ENCODE measurements at regions not wholly inside any gene's neighbourhood (a gene's known extent, or its start where the extent isn't known, plus 50 kb on each side); places are given as distances from the start of the nearest gene placed in this dataset.

DNA sequence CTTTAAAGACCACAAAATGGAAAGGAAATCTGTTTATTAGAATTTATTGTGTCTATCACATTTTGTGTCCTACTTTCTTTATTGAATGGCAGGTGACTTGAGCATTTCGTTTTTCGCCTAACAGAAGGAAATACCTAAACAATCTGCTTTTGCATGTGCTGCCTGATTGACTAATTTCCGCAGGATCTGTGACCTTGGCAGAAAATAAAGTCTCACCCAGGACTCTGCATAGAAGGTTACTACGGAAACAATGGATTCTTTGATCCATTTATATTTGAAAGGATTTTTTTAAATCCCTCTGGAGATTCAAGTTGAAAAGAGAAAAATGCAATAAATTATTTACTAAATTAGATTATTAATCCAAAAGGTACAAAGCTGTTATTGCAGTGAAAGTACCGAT is 61.0 kb upstream of the CAST start:
- Histone ChIP-seq H3K27ac (no peak overlapping the region), H3K9me3 (no peaks in the 10 kb centered on the region), H3K4me3 (peak overlapping the region in 1 of 8 donors; percentile 14), H3K4me1 (peaks cover 0 to 6% (median 0%) of the 10 kb centered on the region in 6 donors), H3K36me3 (no peaks in the 10 kb centered on the region), H3K27me3 (replicated peaks in 1 of 7) (peaks cover 0 to 10% (median 0%) of the 10 kb centered on the region in 7 donors)
- 44 to 64% (median 53%) methylated on average over 5 of the region's 5 CpGs for WGBS, 5 donors
- TF ChIP-seq, protein P1, sequence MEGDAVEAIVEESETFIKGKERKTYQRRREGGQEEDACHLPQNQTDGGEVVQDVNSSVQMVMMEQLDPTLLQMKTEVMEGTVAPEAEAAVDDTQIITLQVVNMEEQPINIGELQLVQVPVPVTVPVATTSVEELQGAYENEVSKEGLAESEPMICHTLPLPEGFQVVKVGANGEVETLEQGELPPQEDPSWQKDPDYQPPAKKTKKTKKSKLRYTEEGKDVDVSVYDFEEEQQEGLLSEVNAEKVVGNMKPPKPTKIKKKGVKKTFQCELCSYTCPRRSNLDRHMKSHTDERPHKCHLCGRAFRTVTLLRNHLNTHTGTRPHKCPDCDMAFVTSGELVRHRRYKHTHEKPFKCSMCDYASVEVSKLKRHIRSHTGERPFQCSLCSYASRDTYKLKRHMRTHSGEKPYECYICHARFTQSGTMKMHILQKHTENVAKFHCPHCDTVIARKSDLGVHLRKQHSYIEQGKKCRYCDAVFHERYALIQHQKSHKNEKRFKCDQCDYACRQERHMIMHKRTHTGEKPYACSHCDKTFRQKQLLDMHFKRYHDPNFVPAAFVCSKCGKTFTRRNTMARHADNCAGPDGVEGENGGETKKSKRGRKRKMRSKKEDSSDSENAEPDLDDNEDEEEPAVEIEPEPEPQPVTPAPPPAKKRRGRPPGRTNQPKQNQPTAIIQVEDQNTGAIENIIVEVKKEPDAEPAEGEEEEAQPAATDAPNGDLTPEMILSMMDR (IDR thresholded peaks at IDR 0.05 in 8 of 11, conservative IDR thresholded peaks at IDR 0.05 in 3 of 11), result no peak
- TF ChIP-seq POLR2AphosphoS5 (IDR thresholded peaks at IDR 0.05) (no peak), POLR2A (IDR thresholded peaks at IDR 0.05) (no peak)
- no peak for DNase-seq
- intact Hi-C loops (cut with DNase I; ENCODE audit: low total_unique reads), result loop anchor here (5.0 kb wide), 1 partner anchor 259 kb away; no protein-coding TSS in a partner anchor

DNA sequence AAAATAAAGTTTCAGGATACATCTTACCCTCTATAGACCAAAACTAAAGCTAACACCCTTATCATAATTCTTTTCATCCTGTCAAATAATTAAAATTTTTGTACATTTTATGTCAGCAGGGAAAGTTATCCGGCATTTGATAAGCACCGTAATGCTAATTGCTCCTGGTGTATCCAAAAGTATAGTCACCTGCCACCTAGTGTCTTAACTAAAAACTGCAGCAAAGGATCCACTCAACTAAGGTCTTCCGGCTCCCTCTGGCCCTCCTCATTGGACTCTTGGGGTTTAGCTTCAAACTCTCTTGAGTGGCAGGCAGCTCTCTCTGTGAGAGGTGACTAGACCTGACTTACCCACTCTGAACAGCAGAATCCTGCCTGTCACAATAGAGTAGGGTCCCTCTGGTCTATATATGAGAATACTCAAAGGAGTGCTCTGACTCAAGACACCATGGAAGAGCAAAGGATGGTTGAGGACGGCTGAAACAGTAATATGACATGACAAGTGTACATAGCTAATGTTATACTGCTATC is 60.4 kb upstream of the CAST start:
- 23 to 36% (median 26%) methylated on average over 4 of the region's 4 CpGs for WGBS, 5 donors
- Histone ChIP-seq H3K27me3 (replicated peaks in 1 of 7) (peaks cover 0 to 10% (median 0%) of the 10 kb centered on the region in 7 donors), H3K36me3 (no peaks in the 10 kb centered on the region), H3K4me1 (peaks cover 0 to 6% (median 0%) of the 10 kb centered on the region in 6 donors), H3K4me3 (peak overlapping the region in 1 of 8 donors; percentile 14), H3K27ac (no peak overlapping the region), H3K9me3 (no peaks in the 10 kb centered on the region)
- intact Hi-C loops (cut with DNase I; ENCODE audit: low total_unique reads), result loop anchor here (5.0 kb wide), 1 partner anchor 259 kb away; no protein-coding TSS in a partner anchor
- TF ChIP-seq POLR2AphosphoS5 (IDR thresholded peaks at IDR 0.05) (no peak), POLR2A (IDR thresholded peaks at IDR 0.05) (no peak)
- TF ChIP-seq, protein P1 (IDR thresholded peaks at IDR 0.05 in 8 of 11, conservative IDR thresholded peaks at IDR 0.05 in 3 of 11), result peak; percentile 55 to 89 (median 81)
- DNase-seq, result no peak

DNA sequence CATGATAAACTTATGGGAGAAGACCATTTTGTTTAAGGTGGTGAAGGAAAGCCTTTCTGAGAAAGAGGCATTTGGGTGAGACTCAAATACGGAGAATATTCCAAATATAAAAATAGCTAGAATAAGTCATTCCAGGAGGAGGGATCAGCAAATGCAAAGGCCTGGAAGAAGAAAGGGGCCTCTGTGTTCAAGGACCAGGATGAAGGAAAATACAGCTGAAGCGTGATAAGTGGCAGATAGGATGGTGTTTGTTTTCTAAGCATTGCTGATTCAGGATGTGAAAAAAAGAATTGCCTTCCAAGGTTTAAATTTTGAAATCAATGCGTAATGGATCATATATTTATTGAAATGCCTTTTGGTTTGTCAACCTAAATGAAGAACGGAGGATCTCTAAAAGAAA is 59.4 kb upstream of the CAST start:
- no peak for DNase-seq
- WGBS, 5 donors, result 82 to 97% (median 92%) methylated on average over 4 of the region's 4 CpGs
- intact Hi-C loops (cut with DNase I; ENCODE audit: low total_unique reads), result loop anchor here (5.0 kb wide), 1 partner anchor 260 kb away; no protein-coding TSS in a partner anchor
- Histone ChIP-seq H3K27ac (no peak overlapping the region), H3K4me3 (no peak overlapping the region), H3K36me3 (no peaks in the 10 kb centered on the region), H3K27me3 (replicated peaks in 1 of 7) (peaks cover 0 to 10% (median 0%) of the 10 kb centered on the region in 7 donors), H3K4me1 (peaks cover 0 to 6% (median 0%) of the 10 kb centered on the region in 6 donors), H3K9me3 (no peaks in the 10 kb centered on the region)
- TF ChIP-seq POLR2AphosphoS5 (IDR thresholded peaks at IDR 0.05) (no peak), POLR2A (IDR thresholded peaks at IDR 0.05) (no peak)
- TF ChIP-seq, protein P1 (IDR thresholded peaks at IDR 0.05 in 8 of 11, conservative IDR thresholded peaks at IDR 0.05 in 3 of 11), result no peak

DNA sequence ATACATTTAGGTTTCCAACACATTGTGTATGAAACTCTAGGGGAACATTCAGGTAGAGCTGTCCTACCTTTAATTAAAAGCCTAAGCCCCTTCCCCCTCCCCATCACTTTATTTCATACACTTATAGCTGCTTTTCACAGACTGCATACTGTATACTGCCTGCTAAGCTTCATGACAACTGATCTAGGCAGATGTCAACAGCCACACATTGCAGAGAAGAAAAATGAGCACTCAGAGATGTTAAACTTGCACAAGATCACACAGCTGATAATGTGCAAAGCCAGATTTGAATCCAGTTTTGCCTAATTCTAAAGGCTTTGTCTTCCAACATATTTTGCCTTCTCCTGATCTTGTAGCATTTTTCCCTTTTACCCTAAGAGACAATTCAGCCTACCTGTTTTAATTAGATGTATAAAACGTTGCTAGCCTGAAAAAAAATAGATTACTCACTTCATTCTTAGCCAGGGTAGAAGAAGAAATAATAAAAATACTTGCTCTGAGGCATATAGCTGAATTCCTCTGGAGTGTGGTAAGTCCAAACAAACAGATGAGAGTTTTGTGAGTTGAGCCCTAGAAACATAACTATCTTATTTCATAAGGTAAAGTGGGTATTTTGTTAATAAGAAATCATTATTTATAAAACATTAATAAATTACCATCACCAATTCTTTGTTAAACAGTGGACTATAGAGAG is 56.9 kb upstream of the CAST start:
- no peak overlapping the region for H3K27ac ChIP-seq
- H3K4me1 ChIP-seq, result peaks cover 0 to 6% (median 0%) of the 10 kb centered on the region in 6 donors
- DNase-seq, result no peak
- H3K9me3 ChIP-seq, result no peaks in the 10 kb centered on the region
- H3K4me3 ChIP-seq, result no peak overlapping the region
- whole genome bisulfite sequencing, 5 donors, result 46 to 80% (median 73%) methylated on average over 1 of the region's 1 CpG
- H3K27me3 ChIP-seq (replicated peaks in 1 of 7), result peaks cover 0 to 10% (median 0%) of the 10 kb centered on the region in 7 donors
- H3K36me3 ChIP-seq, result no peaks in the 10 kb centered on the region
- intact Hi-C loops (cut with DNase I; ENCODE audit: low total_unique reads), result no loop called here
- TF ChIP-seq, protein P1 (IDR thresholded peaks at IDR 0.05 in 8 of 11, conservative IDR thresholded peaks at IDR 0.05 in 3 of 11), result no peak
- TF ChIP-seq POLR2A (IDR thresholded peaks at IDR 0.05), result no peak
- no peak for TF ChIP-seq POLR2AphosphoS5 (IDR thresholded peaks at IDR 0.05)
